ENCODE measurements at regions not wholly inside any gene's neighbourhood (a gene's known extent, or its start where the extent isn't known, plus 50 kb on each side); places are given as distances from the start of the nearest gene placed in this dataset.

DNA sequence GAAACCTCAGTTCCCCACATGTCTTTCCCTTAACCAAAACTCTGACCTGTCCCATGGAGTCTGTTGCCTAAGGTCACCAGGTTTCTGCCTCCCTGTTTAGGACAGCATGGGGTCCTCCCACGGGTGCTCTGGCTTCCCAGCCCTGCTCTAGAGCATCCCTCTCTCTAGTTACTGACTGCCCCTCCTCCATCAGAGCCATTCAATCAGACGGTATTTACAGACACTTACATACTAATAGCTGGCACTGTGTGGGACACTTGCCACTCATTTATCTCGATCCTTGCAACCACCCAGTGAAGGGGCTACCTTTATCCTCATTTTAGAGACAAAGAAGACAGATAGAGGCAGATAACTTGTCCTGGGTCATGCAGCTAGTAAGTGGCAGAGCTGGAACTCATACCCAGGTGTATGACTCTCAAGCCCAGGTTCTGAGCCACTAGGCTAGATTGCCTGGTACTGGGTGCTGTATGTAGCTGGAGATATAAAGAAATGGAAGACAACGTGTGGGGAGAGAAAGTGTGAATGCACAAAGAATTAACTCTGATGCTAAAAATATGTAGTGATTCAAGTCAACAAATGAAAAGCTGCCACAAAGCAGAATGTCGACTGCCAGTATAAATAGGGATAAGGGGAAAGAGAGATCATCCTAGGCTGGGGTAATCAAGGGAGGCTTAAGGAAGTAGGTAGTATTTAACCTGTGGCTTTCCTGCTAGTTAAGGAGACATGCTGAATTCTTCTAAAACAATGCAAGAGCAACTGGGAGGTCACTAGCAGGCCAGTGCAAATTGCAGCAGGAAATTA is 52.5 kb upstream of the PDE8B start:
- no peak for DNase-seq (ENCODE audit: low read depth in 2 of 2)

DNA sequence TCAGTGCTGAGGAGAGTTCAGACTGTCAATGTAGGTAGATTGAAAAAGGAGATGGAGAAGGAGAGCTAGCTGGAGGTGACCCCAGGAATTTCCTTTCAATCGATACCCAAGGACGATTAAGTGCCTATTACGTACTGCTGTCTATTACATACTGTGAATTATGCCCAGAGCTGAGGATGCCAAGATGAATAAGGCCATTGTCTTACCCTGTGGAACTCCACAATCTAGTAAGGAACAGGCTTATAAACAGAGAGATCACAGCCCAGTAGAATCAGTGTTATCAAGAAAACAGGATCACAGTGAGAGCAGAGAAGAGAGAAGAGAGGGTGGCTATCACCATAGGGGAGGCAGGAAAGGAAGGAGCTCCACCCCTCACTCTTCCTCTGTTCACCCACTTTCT is 54.1 kb upstream of the PDE8B start:
- no peak for DNase-seq (ENCODE audit: low read depth in 2 of 2)

DNA sequence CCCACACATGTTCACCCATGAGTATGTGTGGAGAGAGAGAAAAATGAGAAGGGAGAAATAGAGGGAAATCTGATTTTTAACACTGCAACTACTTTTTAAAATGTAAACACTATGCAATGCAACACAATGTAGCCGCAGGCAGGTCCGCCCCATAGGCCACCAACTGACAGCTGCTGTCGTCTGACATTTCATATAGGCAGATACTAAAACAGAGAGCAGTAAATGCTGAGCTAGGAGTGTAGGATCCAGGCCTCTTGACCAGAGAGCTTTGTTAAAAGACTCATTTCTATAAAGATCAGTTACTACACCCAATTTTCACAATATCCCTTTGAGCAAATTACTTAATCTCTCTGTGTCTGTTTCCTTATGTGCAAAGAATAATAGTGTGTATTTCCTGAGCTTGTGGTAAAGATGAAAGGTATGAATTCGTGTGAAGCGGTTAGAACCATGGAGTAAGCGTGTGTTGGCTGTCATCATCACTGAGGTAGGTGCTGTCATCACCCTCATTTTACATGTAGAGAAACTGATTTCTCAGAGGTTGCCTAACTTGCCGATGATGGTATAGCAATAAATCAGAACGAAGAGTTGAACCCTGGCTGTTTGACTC is 55.2 kb upstream of the PDE8B start:
- DNase-seq (ENCODE audit: low read depth in 2 of 2): no peak

DNA sequence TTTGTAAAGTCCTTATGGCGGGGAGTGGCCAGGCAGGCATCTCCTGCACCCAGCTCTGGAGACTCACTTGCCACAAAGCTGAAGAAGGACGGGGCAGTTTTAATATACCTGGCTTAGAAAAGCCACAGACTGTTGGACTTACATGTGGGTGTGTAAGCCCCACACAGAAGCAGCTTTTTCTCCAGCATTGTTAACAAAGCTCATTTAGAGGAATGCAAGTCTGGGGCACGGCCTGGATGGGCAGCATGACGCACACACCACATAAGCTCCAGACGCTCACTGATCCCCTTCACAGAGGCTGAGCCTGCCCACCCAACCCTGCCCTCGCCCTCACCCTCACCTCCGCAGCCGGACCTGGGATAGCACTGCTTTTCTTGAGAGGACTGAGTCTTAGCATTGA is 58.0 kb upstream of the PDE8B start:
- no peak for DNase-seq (ENCODE audit: low read depth in 2 of 2)

DNA sequence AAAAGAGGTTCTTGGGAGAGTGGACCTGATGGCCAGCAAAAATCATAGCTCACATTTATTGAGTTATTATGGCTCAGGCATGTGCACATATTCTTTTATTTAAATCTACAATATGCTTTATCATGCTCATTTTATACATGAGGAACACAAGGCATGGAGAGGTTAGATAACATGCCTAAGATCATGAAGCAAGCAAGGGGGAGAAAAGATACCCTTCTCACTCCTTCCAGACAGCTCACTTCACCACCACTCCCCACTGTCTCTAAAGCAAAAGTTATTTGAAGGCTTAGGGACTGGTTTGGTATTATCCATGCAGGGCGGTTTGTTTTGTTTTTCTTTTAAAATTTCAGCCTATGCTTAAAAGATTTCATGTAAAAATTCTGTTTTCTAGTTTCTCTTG is 59.0 kb upstream of the PDE8B start:
- DNase-seq (ENCODE audit: low read depth in 2 of 2): no peak

DNA sequence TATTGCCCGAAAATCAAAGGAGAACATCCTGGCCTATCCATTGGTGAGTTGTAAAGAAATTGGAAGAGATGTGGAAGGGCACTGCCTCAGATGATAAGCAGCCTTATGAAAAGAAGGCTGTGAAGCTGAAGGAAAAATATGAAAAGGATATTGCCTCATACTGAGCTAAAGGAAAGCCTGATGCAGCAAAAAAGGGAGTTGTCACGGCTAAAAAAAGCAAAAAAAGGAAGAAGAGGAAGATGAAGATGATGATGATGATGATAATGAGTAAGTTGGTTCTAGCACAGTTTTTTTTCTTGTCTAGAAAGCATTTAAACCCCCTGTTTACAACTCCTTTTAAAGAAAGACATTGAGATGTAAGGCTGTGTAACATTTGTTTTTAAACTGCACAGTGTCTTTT is 59.8 kb upstream of the ZBED3 start:
- DNase-seq (ENCODE audit: low read depth in 2 of 2): no peak

DNA sequence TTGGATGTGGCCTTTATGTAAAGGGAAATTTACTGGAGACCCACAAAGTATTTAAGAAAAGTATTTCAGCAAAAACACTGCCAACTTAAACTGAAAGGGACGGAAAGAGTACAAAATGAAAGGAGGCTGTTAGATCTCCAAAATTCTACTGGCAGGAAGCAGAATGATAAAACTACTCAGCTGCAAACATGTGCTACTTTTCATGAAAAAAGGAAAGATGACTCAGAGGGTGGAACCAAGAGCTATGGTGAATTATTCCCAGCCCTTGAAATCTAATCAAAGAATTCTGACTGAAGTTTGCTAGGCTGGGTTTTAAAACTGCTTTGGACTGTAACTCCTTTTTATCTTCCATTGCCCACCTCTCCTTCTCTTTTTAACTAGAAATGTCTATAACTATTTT is 58.6 kb upstream of the ZBED3 start:
- no peak for DNase-seq (ENCODE audit: low read depth in 2 of 2)

DNA sequence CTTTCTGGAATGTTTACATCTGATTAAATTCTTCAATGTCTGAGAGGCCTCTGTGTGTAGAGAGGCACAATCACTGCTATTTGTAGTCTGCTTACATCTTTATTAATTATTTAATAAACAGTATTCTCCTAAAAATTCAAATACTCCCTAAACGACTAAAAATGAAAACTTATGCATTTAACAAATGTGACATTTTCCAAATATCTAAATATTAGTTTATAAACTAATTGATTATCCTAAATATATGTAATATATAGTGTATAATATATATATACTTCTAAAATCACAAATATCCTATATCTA is 57.7 kb upstream of the ZBED3 start:
- DNase-seq (ENCODE audit: low read depth in 2 of 2): no peak

DNA sequence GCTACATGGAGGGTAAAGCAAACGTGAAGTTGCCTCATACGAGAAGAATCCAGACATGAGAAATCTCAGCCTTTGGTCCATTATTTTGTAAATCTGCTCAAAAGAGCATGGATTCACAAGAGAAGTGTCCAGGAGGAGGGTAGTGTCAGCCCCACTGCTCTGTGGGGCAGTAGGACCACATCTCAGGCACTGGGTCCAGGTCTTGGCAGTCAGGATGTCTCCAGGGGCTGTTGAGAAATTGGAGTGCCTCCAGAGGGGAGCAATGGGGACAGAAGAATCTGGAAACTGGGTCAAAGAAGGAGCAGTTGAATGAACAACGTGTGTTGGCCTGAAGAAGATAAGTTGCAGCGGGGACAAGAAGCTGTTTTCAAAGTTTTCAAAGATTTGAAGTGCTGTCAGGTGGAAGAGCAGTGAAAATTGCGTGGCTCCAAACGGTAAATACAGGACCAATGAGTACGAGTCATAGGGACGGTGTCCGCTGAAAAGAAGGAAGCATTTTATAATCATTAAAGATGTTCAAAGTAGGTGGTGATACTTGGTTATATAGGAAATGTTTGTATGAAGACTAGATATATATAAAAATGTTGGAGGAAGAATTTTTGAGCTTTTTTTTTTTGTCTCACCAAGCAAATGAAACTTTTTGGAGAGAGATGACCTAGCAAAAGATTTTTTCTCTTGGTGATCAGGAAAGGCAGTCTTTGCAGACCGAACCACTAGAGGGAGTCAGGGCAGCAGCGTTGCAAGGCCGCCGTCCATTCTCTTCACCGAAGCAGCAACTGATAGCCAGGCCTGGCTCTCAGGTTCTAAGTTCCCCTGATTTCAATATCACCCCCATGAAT is 57.1 kb upstream of the ZBED3 start:
- DNase-seq (ENCODE audit: low read depth in 2 of 2): peak in 1 of 2 donors; percentile 27

DNA sequence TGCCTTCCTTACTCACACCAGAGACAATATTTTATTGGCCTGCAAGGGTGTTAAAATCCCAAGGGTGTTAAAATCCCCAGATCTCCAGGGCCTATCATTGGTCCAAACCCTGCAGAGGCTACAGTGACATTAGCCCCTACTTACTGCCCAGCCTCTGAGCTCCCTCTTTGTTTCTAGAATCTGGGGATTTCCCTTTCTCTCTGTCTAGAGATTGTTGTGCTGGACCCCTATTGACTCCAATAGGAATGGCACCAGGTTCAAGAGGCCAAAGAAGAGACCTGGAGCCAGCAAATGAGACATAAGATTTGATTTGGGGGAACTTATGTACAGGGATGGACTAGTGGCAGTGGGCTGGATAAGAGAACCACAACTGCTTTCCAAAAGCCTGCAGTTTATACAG is 53.3 kb upstream of the ZBED3 start:
- DNase-seq (ENCODE audit: low read depth in 2 of 2): no peak

DNA sequence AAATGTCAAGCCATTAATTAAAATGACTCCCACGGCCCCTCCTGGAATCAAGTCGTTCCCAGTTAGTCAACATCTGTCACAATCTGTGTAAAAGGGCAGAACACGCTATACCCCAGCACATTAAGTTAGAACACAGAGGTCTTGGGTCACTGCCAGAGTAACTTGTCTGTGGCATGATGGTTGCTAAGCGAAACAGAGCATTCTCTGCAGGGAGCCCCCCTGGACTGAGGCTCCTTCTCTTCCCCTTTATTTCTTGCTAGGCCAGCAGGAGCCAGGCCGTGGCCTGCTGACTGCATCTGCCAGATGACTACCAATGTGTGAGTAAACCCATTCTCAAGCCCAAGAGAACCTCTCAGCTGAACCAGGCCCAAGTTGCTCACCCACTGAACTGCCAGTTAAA is 51.9 kb upstream of the ZBED3 start:
- no peak for DNase-seq (ENCODE audit: low read depth in 2 of 2)
